Gastroesophageal sphincter (tissue), 3 donors: ENCODE measurements at regions not wholly inside any gene's neighbourhood (a gene's known extent, or its start where the extent isn't known, plus 50 kb on each side); places are given as distances from the start of the nearest gene placed in this dataset.

Experiments
- EP300 ChIP-seq: sonication (generic); formaldehyde crosslinking; IDR thresholded peaks from one replicate; pipeline ENCODE4 v1.6.1; 2017; ENCODE audit warnings: antibody characterized with exemption, mild to moderate bottlenecking
- POLR2A ChIP-seq, 2 donors: fragments of 450-650 bp; IDR thresholded peaks; one replicate each; pipeline ENCODE4 v1.6.1; 2017; ENCODE audit warnings: antibody characterized with exemption in 2 of 2, mild to moderate bottlenecking in 2 of 2, moderate library complexity in 1 of 2
- POLR2AphosphoS5 ChIP-seq: sonication (generic); formaldehyde crosslinking; IDR thresholded peaks from one replicate; pipeline ENCODE4 v1.6.1; 2017; ENCODE audit warnings: antibody characterized with exemption
- TF ChIP-seq, protein P1 (sequence below), 4 experiments: fragments of 200-600 bp in 2 of 4; fragments of 450-650 bp in 2 of 4; sonication (generic) in 1 of 4; IDR thresholded peaks; one replicate each; pipeline ENCODE4 v1.5.1; 2017 to 2019; ENCODE audit warnings: antibody characterized with exemption in 4 of 4, mild to moderate bottlenecking in 2 of 4, moderate library complexity in 2 of 4

DNA sequence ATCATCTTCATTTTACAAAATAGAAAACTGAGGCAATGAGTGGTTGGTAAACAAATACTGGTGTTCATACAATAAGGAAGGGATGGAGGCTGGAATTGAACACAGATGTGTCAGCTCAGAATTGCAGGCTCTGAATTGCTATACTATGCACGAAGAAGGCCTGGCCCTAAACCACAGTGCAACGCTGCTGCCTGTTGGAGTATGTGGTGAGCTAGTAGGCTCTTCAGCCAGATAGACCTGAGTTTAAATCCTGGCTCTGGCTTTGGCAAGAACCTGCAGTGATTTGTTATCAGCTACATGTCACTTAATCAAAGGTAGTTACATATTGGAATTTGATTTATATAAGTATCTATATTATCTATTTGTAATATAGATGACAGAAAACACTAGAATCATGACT, 1602.4 kb upstream of the CELF4 start:
- TF ChIP-seq, protein P1, sequence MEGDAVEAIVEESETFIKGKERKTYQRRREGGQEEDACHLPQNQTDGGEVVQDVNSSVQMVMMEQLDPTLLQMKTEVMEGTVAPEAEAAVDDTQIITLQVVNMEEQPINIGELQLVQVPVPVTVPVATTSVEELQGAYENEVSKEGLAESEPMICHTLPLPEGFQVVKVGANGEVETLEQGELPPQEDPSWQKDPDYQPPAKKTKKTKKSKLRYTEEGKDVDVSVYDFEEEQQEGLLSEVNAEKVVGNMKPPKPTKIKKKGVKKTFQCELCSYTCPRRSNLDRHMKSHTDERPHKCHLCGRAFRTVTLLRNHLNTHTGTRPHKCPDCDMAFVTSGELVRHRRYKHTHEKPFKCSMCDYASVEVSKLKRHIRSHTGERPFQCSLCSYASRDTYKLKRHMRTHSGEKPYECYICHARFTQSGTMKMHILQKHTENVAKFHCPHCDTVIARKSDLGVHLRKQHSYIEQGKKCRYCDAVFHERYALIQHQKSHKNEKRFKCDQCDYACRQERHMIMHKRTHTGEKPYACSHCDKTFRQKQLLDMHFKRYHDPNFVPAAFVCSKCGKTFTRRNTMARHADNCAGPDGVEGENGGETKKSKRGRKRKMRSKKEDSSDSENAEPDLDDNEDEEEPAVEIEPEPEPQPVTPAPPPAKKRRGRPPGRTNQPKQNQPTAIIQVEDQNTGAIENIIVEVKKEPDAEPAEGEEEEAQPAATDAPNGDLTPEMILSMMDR (IDR thresholded peaks at IDR 0.05): no peak
- TF ChIP-seq EP300: no peak
- TF ChIP-seq POLR2AphosphoS5: no peak
- no peak for TF ChIP-seq POLR2A (IDR thresholded peaks at IDR 0.05)
